Uterus (tissue), 2 donors: ENCODE measurements at regions not wholly inside any gene's neighbourhood (a gene's known extent, or its start where the extent isn't known, plus 50 kb on each side); places are given as distances from the start of the nearest gene placed in this dataset.

Source experiments
- POLR2A ChIP-seq, 2 donors: fragments of 450-650 bp; IDR thresholded peaks; one replicate each; pipeline ENCODE4 v1.6.1; 2016; ENCODE audit warnings: antibody characterized with exemption in 2 of 2, mild to moderate bottlenecking in 1 of 2, moderate library complexity in 1 of 2
- TF ChIP-seq, protein P1 (sequence below), 4 experiments: fragments of 200-600 bp in 2 of 4; fragments of 450-650 bp in 2 of 4; sonication (generic) in 2 of 4; IDR thresholded peaks; one replicate each; pipeline ENCODE4 v1.5.1; 2016 to 2019; ENCODE audit warnings: antibody characterized with exemption in 4 of 4, mild to moderate bottlenecking in 2 of 4, moderate library complexity in 1 of 4

DNA sequence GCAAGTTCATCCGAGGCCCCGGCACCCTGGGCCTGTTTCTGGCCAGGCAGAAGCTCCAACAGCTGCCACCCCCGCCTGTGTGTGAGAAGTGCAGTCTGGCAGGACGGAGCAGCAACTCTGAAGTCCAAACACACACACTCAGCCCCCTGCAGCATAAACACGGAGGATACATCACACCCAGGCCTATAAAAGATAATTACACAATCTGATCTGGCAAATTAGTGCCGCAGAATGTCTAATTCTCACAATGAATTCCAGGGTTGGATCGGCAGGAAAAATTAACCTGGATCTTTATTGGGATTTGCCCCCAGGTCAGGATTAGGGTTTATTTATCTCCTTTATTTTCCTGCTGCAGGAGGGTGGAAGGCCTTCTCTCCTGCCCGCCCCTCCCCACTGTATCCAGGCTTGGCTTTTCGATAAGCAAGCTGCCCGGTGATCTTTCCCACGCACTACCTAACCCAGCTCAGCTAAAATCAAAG lies 311.4 kb downstream of the SOX9 start:
- TF ChIP-seq, protein P1, sequence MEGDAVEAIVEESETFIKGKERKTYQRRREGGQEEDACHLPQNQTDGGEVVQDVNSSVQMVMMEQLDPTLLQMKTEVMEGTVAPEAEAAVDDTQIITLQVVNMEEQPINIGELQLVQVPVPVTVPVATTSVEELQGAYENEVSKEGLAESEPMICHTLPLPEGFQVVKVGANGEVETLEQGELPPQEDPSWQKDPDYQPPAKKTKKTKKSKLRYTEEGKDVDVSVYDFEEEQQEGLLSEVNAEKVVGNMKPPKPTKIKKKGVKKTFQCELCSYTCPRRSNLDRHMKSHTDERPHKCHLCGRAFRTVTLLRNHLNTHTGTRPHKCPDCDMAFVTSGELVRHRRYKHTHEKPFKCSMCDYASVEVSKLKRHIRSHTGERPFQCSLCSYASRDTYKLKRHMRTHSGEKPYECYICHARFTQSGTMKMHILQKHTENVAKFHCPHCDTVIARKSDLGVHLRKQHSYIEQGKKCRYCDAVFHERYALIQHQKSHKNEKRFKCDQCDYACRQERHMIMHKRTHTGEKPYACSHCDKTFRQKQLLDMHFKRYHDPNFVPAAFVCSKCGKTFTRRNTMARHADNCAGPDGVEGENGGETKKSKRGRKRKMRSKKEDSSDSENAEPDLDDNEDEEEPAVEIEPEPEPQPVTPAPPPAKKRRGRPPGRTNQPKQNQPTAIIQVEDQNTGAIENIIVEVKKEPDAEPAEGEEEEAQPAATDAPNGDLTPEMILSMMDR (IDR thresholded peaks at IDR 0.05) = no peak
- no peak for TF ChIP-seq POLR2A (IDR thresholded peaks at IDR 0.05)
